Hepatocyte (in vitro differentiated cells): ENCODE measurements at regions not wholly inside any gene's neighbourhood (a gene's known extent, or its start where the extent isn't known, plus 50 kb on each side); places are given as distances from the start of the nearest gene placed in this dataset.

ENCODE experiments used
- DNase-seq: peaks from one replicate; pipeline ENCODE4 v3.0.0-alpha.2; 2016; ENCODE audit warnings: low spot score
- H2AFZ ChIP-seq: fragments of 200-600 bp; sonication (generic); 2 replicates; pipeline ENCODE4 v1.6.0; 2016; ENCODE audit warnings: antibody characterized with exemption, mild to moderate bottlenecking
- H3K27ac ChIP-seq: fragments of 200-600 bp; sonication (generic); 2 replicates; pipeline ENCODE4 v1.5.1; 2016; ENCODE audit warnings: mild to moderate bottlenecking
- H3K27me3 ChIP-seq: fragments of 200-600 bp; sonication (generic); 2 replicates; pipeline ENCODE4 v1.6.1; 2016
- H3K36me3 ChIP-seq: fragments of 200-600 bp; sonication (generic); replicated peaks from 2 replicates; pipeline ENCODE4 v1.5.1; 2016; ENCODE audit warnings: low read depth; ENCODE audit not compliant: insufficient read depth
- H3K4me1 ChIP-seq: fragments of 200-600 bp; sonication (generic); 2 replicates; pipeline ENCODE4 v1.5.1; 2016; ENCODE audit warnings: mild to moderate bottlenecking, moderate library complexity; ENCODE audit not compliant: insufficient read depth
- H3K4me2 ChIP-seq: fragments of 200-600 bp; sonication (generic); 2 replicates; pipeline ENCODE4 v1.6.0; 2016
- H3K4me3 ChIP-seq: fragments of 200-600 bp; sonication (generic); 2 replicates; pipeline ENCODE4 v1.5.1; 2016; ENCODE audit warnings: mild to moderate bottlenecking
- H3K79me2 ChIP-seq: fragments of 200-600 bp; sonication (generic); 2 replicates; pipeline ENCODE4 v1.6.0; 2017; ENCODE audit warnings: mild to moderate bottlenecking
- H3K9me2 ChIP-seq: fragments of 200-600 bp; sonication (generic); replicated peaks from 2 replicates; pipeline ENCODE4 v1.6.0; 2017; ENCODE audit warnings: mild to moderate bottlenecking; ENCODE audit not compliant: insufficient read depth
- H3K9me3 ChIP-seq: fragments of 200-600 bp; sonication (generic); 2 replicates; pipeline ENCODE4 v1.5.1; 2016; ENCODE audit warnings: low read depth, mild to moderate bottlenecking
- H4K20me1 ChIP-seq: fragments of 200-600 bp; sonication (generic); 2 replicates; pipeline ENCODE4 v1.6.0; 2016; ENCODE audit warnings: mild to moderate bottlenecking; ENCODE audit not compliant: insufficient read depth, poor library complexity, severe bottlenecking
- CTCF ChIP-seq: fragments of 200-600 bp; sonication (generic); IDR thresholded peaks from 2 replicates; pipeline ENCODE4 v1.5.1; 2016; ENCODE audit warnings: antibody characterized with exemption, mild to moderate bottlenecking; ENCODE audit not compliant: poor library complexity
- EZH2 ChIP-seq: fragments of 200-600 bp; sonication (generic); IDR thresholded peaks from 2 replicates; pipeline ENCODE4 v1.6.1; 2016; ENCODE audit warnings: antibody characterized with exemption, mild to moderate bottlenecking, borderline replicate concordance
- EZH2phosphoT487 ChIP-seq: fragments of 200-600 bp; sonication (generic); IDR thresholded peaks from one replicate; pipeline ENCODE4 v1.6.1; 2018; ENCODE audit warnings: antibody characterized with exemption, mild to moderate bottlenecking, low read depth, moderate library complexity; ENCODE audit not compliant: unreplicated experiment, severe bottlenecking
- WGBS: methylation state at CpG from one replicate; pipeline ENCODE4 v1.1.6; 2016; ENCODE audit warnings: low lambda C conversion rate; ENCODE audit errors: missing lambda C conversion rate; 5-methylcytosine and 5-hydroxymethylcytosine counted together

GRCh38 chr14:27725482-27725881 is 1041.1 kb upstream of the FOXG1 start:
- Histone ChIP-seq H2AFZ (no peak overlapping the region), H3K27me3 (no peaks in the 10 kb centered on the region), H3K4me2 (no peak overlapping the region), H3K27ac (no peak overlapping the region), H3K4me1 (no peaks in the 10 kb centered on the region), H4K20me1 (no peaks in the 10 kb centered on the region), H3K36me3 (no peaks in the 10 kb centered on the region), H3K4me3 (no peak overlapping the region), H3K9me2 (no peaks in the 10 kb centered on the region), H3K9me3 (no peaks in the 10 kb centered on the region), H3K79me2 (no peaks in the 10 kb centered on the region)
- WGBS, result 83% methylated on average over 4 of the region's 4 CpGs
- DNase-seq, result no peak
- TF ChIP-seq CTCF (no peak), EZH2 (no peak), EZH2phosphoT487 (no peak)

GRCh38 chr14:27727251-27727770 is 1039.3 kb upstream of the FOXG1 start:
- no peak overlapping the region for H3K4me2 ChIP-seq
- DNase-seq, result no peak
- no peaks in the 10 kb centered on the region for H3K4me1 ChIP-seq
- no peak overlapping the region for H2AFZ ChIP-seq
- H3K9me3 ChIP-seq, result no peaks in the 10 kb centered on the region
- no peak overlapping the region for H3K27ac ChIP-seq
- H3K36me3 ChIP-seq, result no peaks in the 10 kb centered on the region
- no peak for TF ChIP-seq EZH2
- no peak for TF ChIP-seq EZH2phosphoT487
- no peak for TF ChIP-seq CTCF
- no peaks in the 10 kb centered on the region for H3K27me3 ChIP-seq
- H3K79me2 ChIP-seq, result no peaks in the 10 kb centered on the region
- H3K9me2 ChIP-seq, result no peaks in the 10 kb centered on the region
- no peak overlapping the region for H3K4me3 ChIP-seq
- H4K20me1 ChIP-seq, result no peaks in the 10 kb centered on the region
- 67% methylated on average over 2 of the region's 2 CpGs for WGBS

DNA sequence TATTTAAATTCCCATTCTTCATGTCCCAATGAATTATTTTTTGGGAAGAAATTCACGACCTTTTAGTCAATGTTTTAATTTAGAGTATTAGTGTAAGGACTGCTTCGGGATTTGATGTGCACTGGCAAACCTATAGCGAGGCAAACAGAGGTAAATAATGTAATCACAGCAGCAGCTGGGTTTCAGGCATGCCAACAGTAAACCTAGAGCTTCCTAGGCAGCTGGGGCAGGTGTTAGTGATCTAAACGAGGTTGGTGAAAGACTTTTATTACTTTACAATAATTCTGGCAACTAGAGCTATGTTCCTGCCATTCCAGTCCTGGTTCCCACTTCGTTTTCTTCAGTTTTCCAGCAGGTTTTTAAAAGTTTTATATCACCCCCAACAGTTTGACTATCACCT is 1036.4 kb upstream of the FOXG1 start:
- 63% methylated on average over 5 of the region's 5 CpGs for WGBS
- Histone ChIP-seq H2AFZ (no peak overlapping the region), H3K4me2 (no peak overlapping the region), H3K9me2 (peaks cover 4% of the 10 kb centered on the region), H3K79me2 (no peaks in the 10 kb centered on the region), H3K9me3 (no peaks in the 10 kb centered on the region), H3K27me3 (no peaks in the 10 kb centered on the region), H3K36me3 (no peaks in the 10 kb centered on the region), H3K4me1 (no peaks in the 10 kb centered on the region), H3K4me3 (no peak overlapping the region), H4K20me1 (no peaks in the 10 kb centered on the region), H3K27ac (no peak overlapping the region)
- TF ChIP-seq EZH2 (no peak), EZH2phosphoT487 (no peak), CTCF (no peak)
- no peak for DNase-seq
